Loucy (cell line): ENCODE measurements at regions not wholly inside any gene's neighbourhood (a gene's known extent, or its start where the extent isn't known, plus 50 kb on each side); places are given as distances from the start of the nearest gene placed in this dataset.

Experiments
- H2AFZ ChIP-seq: fragments of 200-600 bp; sonication (generic); 2 replicates; pipeline ENCODE4 v1.6.0; 2016; ENCODE audit warnings: antibody characterized with exemption, mild to moderate bottlenecking, low read length, moderate library complexity
- H3F3A ChIP-seq: fragments of 200-600 bp; 2 replicates; pipeline ENCODE4 v1.6.0; 2016; ENCODE audit warnings: antibody characterized with exemption, low read depth, mild to moderate bottlenecking
- H3K27me3 ChIP-seq: fragments of 200-600 bp; sonication (generic); 2 replicates; pipeline ENCODE4 v1.6.1; 2014; ENCODE audit warnings: low read length, mild to moderate bottlenecking; ENCODE audit not compliant: insufficient read depth, poor library complexity, severe bottlenecking
- H3K36me3 ChIP-seq: fragments of 200-600 bp; sonication (generic); 2 replicates; pipeline ENCODE4 v1.6.1; 2016; ENCODE audit warnings: low read length; ENCODE audit not compliant: insufficient read depth
- H3K4me1 ChIP-seq: fragments of 200-600 bp; sonication (generic); 2 replicates; pipeline ENCODE4 v1.5.1; 2014; ENCODE audit warnings: low read length, mild to moderate bottlenecking; ENCODE audit not compliant: insufficient read depth, poor library complexity, severe bottlenecking
- H3K4me2 ChIP-seq: fragments of 200-600 bp; sonication (generic); 2 replicates; pipeline ENCODE4 v1.6.0; 2014; ENCODE audit warnings: antibody characterized with exemption, low read length, low read depth, mild to moderate bottlenecking; ENCODE audit not compliant: poor library complexity, severe bottlenecking
- H3K4me3 ChIP-seq: fragments of 200-600 bp; sonication (generic); 2 replicates; pipeline ENCODE4 v1.5.1; 2014; ENCODE audit warnings: low read length, mild to moderate bottlenecking, mixed read lengths; ENCODE audit not compliant: poor library complexity, severe bottlenecking
- H3K79me2 ChIP-seq: fragments of 200-600 bp; sonication (generic); 2 replicates; pipeline ENCODE4 v1.6.1; 2014; ENCODE audit warnings: low read length; ENCODE audit not compliant: insufficient read depth
- H3K9ac ChIP-seq: fragments of 200-600 bp; sonication (generic); 2 replicates; pipeline ENCODE4 v1.6.0; 2014; ENCODE audit warnings: mild to moderate bottlenecking, low read depth, low read length, moderate library complexity; ENCODE audit not compliant: poor library complexity, severe bottlenecking
- H3K9me2 ChIP-seq: fragments of 200-600 bp; sonication (generic); replicated peaks from 2 replicates; pipeline ENCODE4 v1.6.1; 2016; ENCODE audit warnings: low read depth, low read length, mixed read lengths
- H3K9me3 ChIP-seq: fragments of 200-600 bp; sonication (generic); 2 replicates; pipeline ENCODE4 v1.6.1; 2014; ENCODE audit warnings: mild to moderate bottlenecking, antibody characterized with exemption, low read length, low read depth; ENCODE audit not compliant: insufficient read depth
- H4K20me1 ChIP-seq: fragments of 200-600 bp; sonication (generic); 2 replicates; pipeline ENCODE4 v1.6.0; 2014; ENCODE audit warnings: antibody characterized with exemption, low read length, mild to moderate bottlenecking; ENCODE audit not compliant: insufficient read depth, poor library complexity, severe bottlenecking
- EZH2phosphoT487 ChIP-seq: fragments of 200-600 bp; IDR thresholded peaks from 2 replicates; pipeline ENCODE4 v1.6.1; 2018; ENCODE audit warnings: antibody characterized with exemption, mild to moderate bottlenecking, moderate library complexity, borderline replicate concordance
- TF ChIP-seq, protein P1 (sequence below): fragments of 200-600 bp; sonication (generic); conservative IDR thresholded peaks from 2 replicates; pipeline ENCODE4 v1.5.1; 2014; ENCODE audit warnings: mild to moderate bottlenecking, antibody characterized with exemption, low read length

DNA sequence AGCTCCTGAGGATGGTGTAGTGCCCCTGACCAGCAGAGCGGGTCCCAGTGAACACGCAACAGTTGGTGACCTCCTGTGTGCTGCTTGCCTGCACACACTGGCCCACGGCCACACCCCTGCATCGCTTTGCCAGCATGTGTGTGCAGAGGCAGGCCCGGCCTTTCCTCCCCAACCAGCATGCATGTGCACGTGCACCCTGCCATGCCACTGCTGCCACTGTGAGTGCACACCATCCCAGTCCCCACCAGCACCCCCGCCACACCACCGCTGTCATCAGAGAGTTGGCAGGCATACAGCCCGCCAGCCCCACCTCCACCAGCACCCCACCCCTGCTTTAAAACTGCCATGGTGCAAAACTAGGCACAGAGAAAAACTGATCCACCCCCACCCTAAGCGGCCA lies 197.4 kb upstream of the SRD5A2 start:
- no peaks in the 10 kb centered on the region for H3K4me1 ChIP-seq
- no peaks in the 10 kb centered on the region for H3K79me2 ChIP-seq
- no peak overlapping the region for H3K4me2 ChIP-seq
- H3K9ac ChIP-seq, result no peak overlapping the region
- H3K4me3 ChIP-seq, result no peak overlapping the region
- TF ChIP-seq EZH2phosphoT487, result no peak
- TF ChIP-seq, protein P1, sequence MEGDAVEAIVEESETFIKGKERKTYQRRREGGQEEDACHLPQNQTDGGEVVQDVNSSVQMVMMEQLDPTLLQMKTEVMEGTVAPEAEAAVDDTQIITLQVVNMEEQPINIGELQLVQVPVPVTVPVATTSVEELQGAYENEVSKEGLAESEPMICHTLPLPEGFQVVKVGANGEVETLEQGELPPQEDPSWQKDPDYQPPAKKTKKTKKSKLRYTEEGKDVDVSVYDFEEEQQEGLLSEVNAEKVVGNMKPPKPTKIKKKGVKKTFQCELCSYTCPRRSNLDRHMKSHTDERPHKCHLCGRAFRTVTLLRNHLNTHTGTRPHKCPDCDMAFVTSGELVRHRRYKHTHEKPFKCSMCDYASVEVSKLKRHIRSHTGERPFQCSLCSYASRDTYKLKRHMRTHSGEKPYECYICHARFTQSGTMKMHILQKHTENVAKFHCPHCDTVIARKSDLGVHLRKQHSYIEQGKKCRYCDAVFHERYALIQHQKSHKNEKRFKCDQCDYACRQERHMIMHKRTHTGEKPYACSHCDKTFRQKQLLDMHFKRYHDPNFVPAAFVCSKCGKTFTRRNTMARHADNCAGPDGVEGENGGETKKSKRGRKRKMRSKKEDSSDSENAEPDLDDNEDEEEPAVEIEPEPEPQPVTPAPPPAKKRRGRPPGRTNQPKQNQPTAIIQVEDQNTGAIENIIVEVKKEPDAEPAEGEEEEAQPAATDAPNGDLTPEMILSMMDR, result no peak
- no peaks in the 10 kb centered on the region for H3K27me3 ChIP-seq
- no peaks in the 10 kb centered on the region for H3K9me3 ChIP-seq
- H2AFZ ChIP-seq, result no peak overlapping the region
- no peaks in the 10 kb centered on the region for H3K36me3 ChIP-seq
- H3F3A ChIP-seq, result no peaks in the 10 kb centered on the region
- no peaks in the 10 kb centered on the region for H4K20me1 ChIP-seq
- H3K9me2 ChIP-seq, result no peaks in the 10 kb centered on the region

DNA sequence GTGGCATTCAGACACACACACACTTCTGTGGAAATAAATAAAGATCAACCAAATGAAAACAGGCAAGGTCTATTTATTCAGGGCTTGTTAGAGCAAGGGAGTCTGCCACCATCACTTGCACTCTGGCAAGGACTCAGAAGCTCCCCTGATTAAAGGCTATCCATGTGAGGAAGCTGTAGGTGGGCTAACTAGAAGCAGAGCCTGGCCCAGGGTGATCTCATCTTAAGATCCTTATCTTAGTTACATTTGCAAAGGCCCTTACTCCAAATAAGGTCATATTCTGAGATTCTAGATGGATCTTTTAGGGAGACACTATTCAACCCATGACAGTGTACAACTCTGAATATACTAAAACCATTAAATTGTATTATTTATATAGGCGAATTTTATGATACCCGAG lies 190.0 kb upstream of the SRD5A2 start:
- Histone ChIP-seq H3K36me3 (no peaks in the 10 kb centered on the region), H3K27me3 (no peaks in the 10 kb centered on the region), H3K9me3 (no peaks in the 10 kb centered on the region), H3F3A (no peaks in the 10 kb centered on the region), H4K20me1 (no peaks in the 10 kb centered on the region), H3K4me1 (no peaks in the 10 kb centered on the region), H3K9me2 (no peaks in the 10 kb centered on the region), H2AFZ (no peak overlapping the region), H3K4me3 (no peak overlapping the region), H3K9ac (no peak overlapping the region), H3K4me2 (no peak overlapping the region), H3K79me2 (no peaks in the 10 kb centered on the region)
- no peak for TF ChIP-seq EZH2phosphoT487
- TF ChIP-seq, protein P1, result no peak

DNA sequence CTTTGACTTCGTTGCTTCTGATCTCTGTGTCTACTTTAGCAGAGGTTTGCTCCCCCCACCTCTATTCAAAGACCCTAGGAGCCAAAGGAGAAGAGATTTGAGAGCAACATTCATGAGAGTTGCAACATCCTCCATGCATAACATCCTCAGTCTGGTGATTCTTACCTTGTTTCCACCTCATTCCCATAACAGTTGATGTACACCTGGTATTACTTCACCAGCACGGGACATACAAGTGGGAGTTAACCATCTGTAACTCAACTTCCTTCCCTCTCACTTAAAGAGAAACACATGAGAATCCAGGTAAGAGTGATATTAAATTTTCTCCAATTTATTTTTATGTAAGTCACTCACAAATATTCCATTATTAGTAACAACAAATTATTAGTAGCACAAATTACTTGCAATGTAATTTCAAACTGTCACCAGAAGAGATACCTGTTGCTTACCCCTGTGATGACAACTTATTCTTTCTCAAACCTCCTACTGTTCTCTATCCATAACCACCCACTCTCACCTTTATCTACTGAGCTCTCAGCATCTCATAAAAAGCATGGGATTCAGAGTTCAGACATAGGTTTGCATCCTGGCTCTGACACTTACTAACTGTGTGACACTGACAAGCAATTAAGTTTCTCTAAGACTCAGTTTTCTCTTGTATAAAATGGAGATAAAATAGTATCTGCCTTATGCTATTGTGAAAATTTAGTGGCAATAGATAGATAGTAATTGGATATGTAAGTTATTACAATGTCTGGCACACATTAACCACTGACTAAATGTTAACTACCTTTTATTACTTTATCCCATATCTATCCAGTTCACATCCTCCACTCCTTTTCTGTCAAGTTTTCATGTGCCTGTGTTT lies 184.6 kb upstream of the SRD5A2 start:
- Histone ChIP-seq H3F3A (no peaks in the 10 kb centered on the region), H2AFZ (no peak overlapping the region), H3K4me1 (no peaks in the 10 kb centered on the region), H3K4me2 (no peak overlapping the region), H3K79me2 (no peaks in the 10 kb centered on the region), H3K36me3 (no peaks in the 10 kb centered on the region), H3K27me3 (no peaks in the 10 kb centered on the region), H3K9ac (no peak overlapping the region), H3K4me3 (no peak overlapping the region), H3K9me2 (no peaks in the 10 kb centered on the region), H4K20me1 (no peaks in the 10 kb centered on the region), H3K9me3 (no peaks in the 10 kb centered on the region)
- TF ChIP-seq, protein P1, result no peak
- no peak for TF ChIP-seq EZH2phosphoT487
